ENCODE measurements at regions not wholly inside any gene's neighbourhood (a gene's known extent, or its start where the extent isn't known, plus 50 kb on each side); places are given as distances from the start of the nearest gene placed in this dataset.
A peak's percentile ranks its signal among the peaks of the same experiment; 100 is the strongest.
"Not testable (repeated sequence)": the region's sequence is repeated elsewhere in the genome, so short reads cannot be mapped to it uniquely, and the experiment has no call there.

- no peak for DNase-seq (ENCODE audit: low read depth in 2 of 2)
These were observed 244.9 kb downstream of the SEMA3D start for GRCh38 chr7:84941936-84942335.

DNA sequence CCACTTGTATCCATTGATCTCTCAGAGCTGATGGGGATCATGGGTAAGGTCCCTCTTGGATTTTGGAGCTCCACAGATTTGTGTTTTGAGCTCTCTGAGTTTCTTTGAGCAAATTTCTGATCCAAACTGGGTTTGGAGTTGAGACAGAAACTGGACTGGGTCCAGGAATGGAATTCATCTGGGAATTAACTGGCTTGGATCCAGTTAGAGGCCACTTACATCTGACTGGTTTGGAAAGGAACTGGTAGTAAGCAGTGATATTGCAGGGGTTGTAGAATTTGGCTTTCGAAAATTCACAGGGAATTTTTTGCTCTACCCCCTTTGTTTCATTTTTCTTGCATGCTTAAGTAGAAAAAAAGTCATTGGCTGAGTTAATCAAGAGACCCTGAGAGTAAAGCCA is 245.6 kb downstream of the SEMA3D start:
- DNase-seq (ENCODE audit: low read depth in 2 of 2), result no peak

GRCh38 chr7:84939888-84940287 is 247.0 kb downstream of the SEMA3D start:
- no peak for DNase-seq (ENCODE audit: low read depth in 2 of 2)

DNA sequence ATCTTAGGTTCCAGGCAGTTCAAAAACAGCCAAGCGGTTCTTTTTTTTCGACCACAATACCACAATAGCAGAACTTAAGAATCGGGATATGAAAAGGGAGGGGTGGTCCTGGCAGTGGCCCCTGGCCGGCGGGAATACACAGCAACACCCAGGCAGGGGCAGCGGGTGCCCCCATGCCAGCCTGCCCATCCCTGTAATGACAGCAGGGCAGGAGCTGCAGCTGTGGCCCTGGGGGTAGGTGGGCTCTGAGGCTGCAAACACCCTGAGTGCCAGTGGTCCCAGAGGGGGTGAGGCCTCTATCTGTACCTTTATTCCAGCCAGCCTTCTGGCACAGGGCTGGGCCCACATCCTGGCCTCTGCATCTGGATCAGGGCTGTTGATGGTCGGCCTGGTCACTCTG is 247.4 kb downstream of the SEMA3D start:
- no peak for DNase-seq (ENCODE audit: low read depth in 2 of 2)

GRCh38 chr7:84924353-84924752 is 262.5 kb downstream of the SEMA3D start:
- DNase-seq (ENCODE audit: low read depth in 2 of 2), result no peak

- no peak for DNase-seq (ENCODE audit: low read depth in 2 of 2)
These were observed 263.5 kb downstream of the SEMA3D start for GRCh38 chr7:84923348-84923747.

DNA sequence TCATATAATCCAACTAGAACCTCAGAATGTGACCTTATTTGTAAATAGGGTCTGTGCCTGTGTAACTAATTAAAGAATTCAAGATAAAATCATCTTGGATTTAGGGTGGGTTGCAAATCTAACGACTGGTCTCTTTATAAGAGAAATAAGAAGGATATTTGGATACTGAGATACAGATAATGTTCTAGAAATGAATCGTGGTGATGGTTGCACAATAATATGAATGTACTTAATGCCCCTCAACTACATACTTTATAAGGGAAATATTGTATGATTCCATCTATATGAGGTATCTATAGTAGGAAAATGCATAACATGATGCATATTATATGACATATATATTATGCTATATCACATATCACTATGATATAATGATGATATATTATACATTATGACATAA is 265.7 kb downstream of the SEMA3D start:
- no peak for DNase-seq (ENCODE audit: low read depth in 2 of 2)

- not testable (repeated sequence) for DNase-seq (ENCODE audit: low read depth in 2 of 2)
These were observed 269.9 kb downstream of the SEMA3D start for GRCh38 chr7:84916973-84917372.

GRCh38 chr7:84916161-84916560 is 270.7 kb downstream of the SEMA3D start:
- no peak for DNase-seq (ENCODE audit: low read depth in 2 of 2)

GRCh38 chr7:84914598-84914997 is 272.3 kb downstream of the SEMA3D start:
- no peak for DNase-seq (ENCODE audit: low read depth in 2 of 2)

DNA sequence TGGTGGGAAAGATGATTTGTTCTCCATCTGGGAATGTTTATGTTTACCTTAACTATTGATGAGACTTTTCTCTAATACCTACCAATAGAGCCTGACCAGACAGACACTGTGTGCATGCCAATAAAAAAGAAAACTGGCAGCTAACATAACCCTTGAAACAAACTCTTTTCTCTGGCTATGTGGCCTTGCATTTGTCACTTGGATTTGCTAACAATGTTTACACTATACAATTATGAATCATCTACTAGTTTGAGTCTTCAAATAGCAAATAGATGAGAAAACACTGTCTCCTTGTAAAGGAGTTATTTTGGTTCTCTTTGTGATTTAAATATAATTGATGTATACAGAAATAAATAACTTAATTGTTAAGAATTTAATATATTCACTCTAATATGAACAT is 273.1 kb downstream of the SEMA3D start:
- DNase-seq (ENCODE audit: low read depth in 2 of 2), result no peak

- no peak for DNase-seq (ENCODE audit: low read depth in 2 of 2)
These were observed 273.7 kb downstream of the SEMA3D start for GRCh38 chr7:84912993-84913635.

DNA sequence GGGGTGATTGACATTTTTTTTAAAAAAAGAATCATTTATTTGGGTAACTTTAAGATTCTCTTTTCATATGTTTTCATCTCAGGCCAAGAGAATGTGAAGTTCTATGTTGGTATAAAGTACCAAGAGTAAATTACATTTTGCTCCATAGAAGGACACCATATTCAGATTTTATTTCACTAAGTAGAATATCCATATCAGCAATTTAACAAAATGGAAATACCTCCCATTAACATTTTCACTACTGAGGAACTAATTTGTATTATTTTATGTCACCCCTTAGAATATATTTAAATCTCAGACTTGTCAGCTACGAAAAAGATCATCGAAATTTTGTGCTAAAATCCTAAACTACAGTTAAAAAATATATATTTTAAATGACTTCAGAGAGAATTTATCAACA is 274.3 kb downstream of the SEMA3D start:
- no peak for DNase-seq (ENCODE audit: low read depth in 2 of 2)

GRCh38 chr7:84912018-84912417 is 274.8 kb downstream of the SEMA3D start:
- DNase-seq (ENCODE audit: low read depth in 2 of 2), result no peak

- no peak for DNase-seq (ENCODE audit: low read depth in 2 of 2)
These were observed 275.8 kb downstream of the SEMA3D start for GRCh38 chr7:84911077-84911476.

GRCh38 chr7:84910322-84910721 is 276.5 kb downstream of the SEMA3D start:
- DNase-seq (ENCODE audit: low read depth in 2 of 2), result not testable (repeated sequence)

GRCh38 chr7:84908196-84908793 is 278.6 kb downstream of the SEMA3D start:
- no peak for DNase-seq (ENCODE audit: low read depth in 2 of 2)

DNA sequence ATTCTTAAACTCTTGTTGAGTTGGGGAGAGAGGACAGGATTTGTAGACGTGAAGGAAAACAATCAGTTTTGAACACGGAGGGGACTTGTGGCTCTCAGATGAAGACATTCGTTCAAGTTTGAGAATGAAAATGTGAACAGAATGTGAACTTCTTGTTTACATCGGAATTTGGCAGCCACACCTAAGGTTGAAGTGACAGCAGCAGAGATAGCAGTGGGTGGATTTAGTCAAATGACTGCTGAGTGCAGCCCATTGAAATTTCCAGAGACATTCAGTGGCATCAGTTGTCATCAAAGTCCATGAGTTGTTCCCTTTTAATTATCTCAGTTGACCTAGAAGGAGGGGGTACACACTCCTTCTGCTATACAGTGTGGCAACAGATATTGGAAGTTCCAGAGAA is 280.0 kb downstream of the SEMA3D start:
- no peak for DNase-seq (ENCODE audit: low read depth in 2 of 2)

DNA sequence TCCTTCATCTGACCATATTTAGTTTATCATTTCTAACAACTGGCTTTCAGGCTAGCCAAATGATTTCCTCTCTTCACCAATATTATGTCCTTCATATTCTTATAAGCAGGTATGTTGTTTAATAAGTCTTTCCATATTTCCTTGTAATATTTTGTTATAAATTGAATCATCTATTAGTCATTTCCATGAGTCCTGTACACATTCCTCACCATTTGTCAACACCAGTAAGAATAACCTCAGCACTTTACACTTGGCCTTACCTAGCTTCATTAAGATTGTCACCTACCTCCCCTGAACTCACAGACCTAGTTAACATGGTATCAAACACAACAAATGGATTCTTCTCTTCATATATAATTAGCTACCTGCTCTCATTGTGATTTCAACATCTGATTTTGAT is 282.3 kb downstream of the SEMA3D start:
- peak in 1 of 2 donors; percentile 42 for DNase-seq (ENCODE audit: low read depth in 2 of 2)

DNA sequence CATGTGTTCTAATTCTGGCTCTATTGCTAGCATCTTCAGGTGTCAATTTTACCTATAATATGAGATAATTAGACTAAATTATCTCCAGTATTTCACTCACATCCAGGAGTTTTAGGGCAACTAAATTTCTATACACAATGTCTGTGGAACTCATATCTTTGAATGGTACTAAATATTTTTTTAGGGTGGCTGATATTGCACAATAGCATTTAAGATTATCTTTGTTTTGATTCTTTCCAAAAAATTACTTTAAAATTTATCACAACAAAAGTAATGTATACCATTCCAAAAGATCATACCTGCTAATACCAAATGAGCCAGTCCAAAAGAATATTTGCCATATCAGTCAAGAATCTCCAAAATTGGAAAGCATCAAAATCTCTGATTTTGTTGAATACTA is 285.5 kb downstream of the SEMA3D start:
- no peak for DNase-seq (ENCODE audit: low read depth in 2 of 2)

GRCh38 chr7:84900215-84900614 is 286.6 kb downstream of the SEMA3D start:
- no peak for DNase-seq (ENCODE audit: low read depth in 2 of 2)

DNA sequence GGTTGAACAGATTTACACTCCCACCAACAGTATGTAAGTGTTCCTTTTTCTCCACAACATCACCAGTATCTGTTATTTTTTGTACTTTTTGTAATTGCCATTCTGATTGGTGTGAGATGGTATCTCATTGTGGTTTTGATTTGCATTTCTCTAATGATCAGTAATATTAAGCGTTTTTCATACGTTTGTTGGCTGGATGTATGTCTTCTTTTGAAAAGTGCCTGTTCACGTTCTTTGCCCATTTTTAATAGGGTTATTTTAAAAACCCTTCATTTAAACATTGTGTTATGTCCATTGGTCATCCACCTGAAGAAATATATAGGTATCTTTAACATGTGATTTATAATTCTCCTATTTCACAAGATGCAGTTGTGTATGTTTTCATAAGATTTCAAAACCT is 291.3 kb downstream of the SEMA3D start:
- DNase-seq (ENCODE audit: low read depth in 2 of 2), result no peak

- not testable (repeated sequence) for DNase-seq (ENCODE audit: low read depth in 2 of 2)
These were observed 303.3 kb downstream of the SEMA3D start for GRCh38 chr7:84883570-84883969.
